ENCODE measurements at regions not wholly inside any gene's neighbourhood (a gene's known extent, or its start where the extent isn't known, plus 50 kb on each side); places are given as distances from the start of the nearest gene placed in this dataset.
A peak's percentile ranks its signal among the peaks of the same experiment; 100 is the strongest.

DNA sequence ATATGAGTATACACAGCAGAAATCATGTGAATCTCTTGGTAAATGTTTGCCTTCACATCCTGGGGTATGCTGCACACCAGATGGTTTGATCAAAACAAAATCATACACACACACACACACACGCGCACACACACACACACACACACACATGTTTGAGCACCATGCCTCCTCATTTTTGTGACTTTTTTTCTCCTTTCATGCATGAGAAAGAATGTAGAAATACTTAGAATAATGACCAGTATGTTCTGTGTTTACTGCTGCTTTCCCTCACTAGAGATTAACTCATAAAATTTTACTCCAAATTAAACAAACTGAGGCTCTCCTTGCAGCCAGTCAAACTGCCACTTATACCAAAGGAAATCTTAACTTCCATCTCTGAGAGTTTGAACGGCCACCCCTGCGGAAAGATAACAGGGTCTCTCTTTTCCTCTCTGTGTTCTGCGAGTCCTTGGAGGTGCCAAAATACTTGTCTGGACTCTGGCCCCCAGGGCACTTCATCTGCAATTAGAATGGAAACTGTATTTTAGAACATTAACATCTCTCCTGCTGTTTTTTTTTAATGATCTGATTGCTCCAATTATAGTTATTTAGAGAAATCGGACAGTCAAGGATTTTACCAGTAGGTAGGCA, 320.8 kb upstream of the NFE2L3 start:
- peaks cover 18% of the 10 kb centered on the region in 2 donors for H3K4me1 ChIP-seq
- H3K27me3 ChIP-seq, result no peaks in the 10 kb centered on the region
- DNase-seq, result peak in 1 of 2 donors; percentile 17
- no peaks in the 10 kb centered on the region for H3K36me3 ChIP-seq
- intact Hi-C loops (cut with DNase I), result no loop called here
- WGBS, 2 donors, result 64 to 73% methylated on average over 6 of the region's 6 CpGs
- peak overlapping the region in 1 of 3 donors; percentile 83 for H3K27ac ChIP-seq
- TF ChIP-seq POLR2A (IDR thresholded peaks at IDR 0.05), result no peak
- no peak for TF ChIP-seq CTCF (IDR thresholded peaks at IDR 0.05)
- no peak overlapping the region for H3K4me3 ChIP-seq (replicated peaks in 1 of 3)
- H3K9me3 ChIP-seq, result no peaks in the 10 kb centered on the region

DNA sequence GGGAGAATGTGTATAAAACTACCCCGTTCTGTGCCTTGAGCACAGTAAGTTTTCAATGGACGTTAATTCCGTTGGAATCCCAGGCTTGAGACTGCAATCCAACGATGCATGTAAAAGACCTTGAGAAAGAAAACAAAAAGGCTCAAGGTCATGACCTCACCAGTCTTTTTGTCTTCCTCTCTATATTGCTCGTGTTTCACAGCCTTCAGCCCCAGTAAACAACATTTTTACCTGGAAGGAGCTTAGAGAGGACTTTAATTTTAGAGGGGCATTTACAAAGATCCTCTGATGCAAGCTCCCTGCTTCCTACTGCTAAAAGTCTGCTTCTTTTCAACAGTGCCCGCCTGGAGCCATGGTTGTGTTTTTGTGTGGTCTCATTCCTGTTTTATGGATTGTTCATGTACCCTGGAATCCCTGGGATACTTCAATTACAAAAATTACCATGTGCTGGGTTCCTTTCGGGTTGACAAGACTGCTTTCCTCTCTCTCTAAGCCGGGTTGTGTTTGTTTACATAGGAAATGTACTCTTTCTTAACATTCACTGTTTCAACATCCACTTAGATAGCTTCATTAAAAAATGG, 320.1 kb upstream of the NFE2L3 start:
- 29 to 45% methylated on average over 8 of the region's 8 CpGs for WGBS, 2 donors
- TF ChIP-seq POLR2A (IDR thresholded peaks at IDR 0.05) (no peak), CTCF (IDR thresholded peaks at IDR 0.05) (no peak)
- peak overlapping the region in 1 of 3 donors; percentile 83 for H3K27ac ChIP-seq
- H3K27me3 ChIP-seq, result no peaks in the 10 kb centered on the region
- H3K4me3 ChIP-seq (replicated peaks in 1 of 3), result no peak overlapping the region
- H3K4me1 ChIP-seq, result peaks cover 18% of the 10 kb centered on the region in 2 donors
- no peaks in the 10 kb centered on the region for H3K9me3 ChIP-seq
- DNase-seq, result no peak
- intact Hi-C loops (cut with DNase I), result no loop called here
- H3K36me3 ChIP-seq, result no peaks in the 10 kb centered on the region

- Histone ChIP-seq H3K36me3 (no peaks in the 10 kb centered on the region), H3K27me3 (no peaks in the 10 kb centered on the region), H3K4me3 (replicated peaks in 1 of 3) (no peak overlapping the region), H3K4me1 (peaks cover 18% of the 10 kb centered on the region in 2 donors), H3K27ac (peak overlapping the region in 1 of 3 donors; percentile 83), H3K9me3 (no peaks in the 10 kb centered on the region)
- TF ChIP-seq POLR2A (IDR thresholded peaks at IDR 0.05) (no peak), CTCF (IDR thresholded peaks at IDR 0.05) (no peak)
- peak in 1 of 2 donors; percentile 19 for DNase-seq
- intact Hi-C loops (cut with DNase I), result no loop called here
- WGBS, 2 donors, result 45 to 47% methylated on average over 7 of the region's 7 CpGs
These were observed 319.5 kb upstream of the NFE2L3 start for GRCh38 chr7:25832456-25832855.

- DNase-seq, result no peak
- Histone ChIP-seq H3K36me3 (no peaks in the 10 kb centered on the region), H3K27ac (peak overlapping the region in 1 of 3 donors; percentile 83), H3K9me3 (no peaks in the 10 kb centered on the region), H3K27me3 (no peaks in the 10 kb centered on the region), H3K4me1 (peaks cover 18% of the 10 kb centered on the region in 2 donors), H3K4me3 (replicated peaks in 1 of 3) (no peak overlapping the region)
- no peak for TF ChIP-seq POLR2A (IDR thresholded peaks at IDR 0.05)
- no peak for TF ChIP-seq CTCF (IDR thresholded peaks at IDR 0.05)
- intact Hi-C loops (cut with DNase I), result no loop called here
- 87 to 92% methylated on average over 2 of the region's 2 CpGs for WGBS, 2 donors
These were observed 319.1 kb upstream of the NFE2L3 start for GRCh38 chr7:25832929-25833328.

DNA sequence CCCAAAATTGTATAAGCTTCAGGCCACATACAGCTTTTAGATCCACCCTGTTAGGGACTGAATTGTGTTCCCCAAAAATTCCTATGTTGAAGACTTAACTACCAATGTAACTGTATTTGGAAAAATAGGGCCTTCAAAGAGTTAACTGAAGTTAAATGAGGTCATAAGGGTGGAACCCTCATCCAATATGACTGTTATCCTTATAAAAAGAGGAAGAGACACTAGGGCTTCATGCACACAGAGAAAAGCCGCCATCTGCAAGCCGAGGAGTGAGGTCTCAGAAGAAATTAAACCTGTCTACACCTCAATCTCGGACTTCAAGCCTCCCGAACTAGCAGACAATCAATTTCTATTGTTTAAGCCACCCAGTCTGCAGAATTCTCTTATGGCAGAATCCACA, 317.9 kb upstream of the NFE2L3 start:
- DNase-seq, result no peak

More for the DNA sequence above, 317.9 kb upstream of the NFE2L3 start:
- Histone ChIP-seq H3K4me3 (replicated peaks in 1 of 3) (no peak overlapping the region), H3K36me3 (no peaks in the 10 kb centered on the region), H3K9me3 (no peaks in the 10 kb centered on the region), H3K4me1 (peaks cover 18% of the 10 kb centered on the region in 2 donors), H3K27me3 (no peaks in the 10 kb centered on the region), H3K27ac (no peak overlapping the region)
- TF ChIP-seq CTCF (IDR thresholded peaks at IDR 0.05) (no peak), POLR2A (IDR thresholded peaks at IDR 0.05) (no peak)
- WGBS, 2 donors, result 94 to 95% methylated on average over 4 of the region's 4 CpGs
- intact Hi-C loops (cut with DNase I), result no loop called here
